ENCODE measurements at regions not wholly inside any gene's neighbourhood (a gene's known extent, or its start where the extent isn't known, plus 50 kb on each side); places are given as distances from the start of the nearest gene placed in this dataset.

GRCh38 chr21:28090546-28090945 lies 902.1 kb downstream of the LTN1 start:
- Mint-ChIP-seq H3K9me3 (ENCODE audit: unreplicated experiment) (peaks cover 7% of the 10 kb centered on the region), H3K36me3 (ENCODE audit: insufficient read depth, unreplicated experiment) (no peaks in the 10 kb centered on the region), H3K4me3 (ENCODE audit: unreplicated experiment) (peak overlapping the region; percentile 82), H3K4me1 (ENCODE audit: low read depth, unreplicated experiment) (peaks cover 9% of the 10 kb centered on the region), H3K27me3 (ENCODE audit: insufficient read depth, unreplicated experiment) (no peaks in the 10 kb centered on the region), H3K27ac (ENCODE audit: unreplicated experiment) (peak overlapping the region; percentile 94)
- H3K4me3 ChIP-seq (ENCODE audit: low read depth, low read length), result peak overlapping the region; percentile 29
- CTCF ChIA-PET, result interaction anchor here (0.9 to 1.8 kb wide), 4 partner anchors 23 to 655 kb away, joined by 3 to 7 read pairs (median 5); no protein-coding TSS in a partner anchor
- no peak for DNase-seq
- no peaks in the 10 kb centered on the region for H3K27me3 ChIP-seq (replicated peaks; ENCODE audit: control insufficient read depth, insufficient read depth, low read length)
- TF ChIP-seq CTCF (IDR thresholded peaks at IDR 0.05; ENCODE audit: insufficient read depth in 1 of 2, low read depth in 1 of 2, low read length in 1 of 2, severe bottlenecking in 1 of 2, unreplicated experiment in 1 of 2), result no peak
- no peaks in the 10 kb centered on the region for H3K36me3 ChIP-seq (ENCODE audit: control insufficient read depth, insufficient read depth, low read length)
- POLR2A ChIA-PET, result no interaction called here
- intact Hi-C loops (cut with micrococcal nuclease; ENCODE audit: unreplicated experiment), result loop anchor here (1.0 to 10.0 kb wide), 6 partner anchors 16 to 654 kb away; no protein-coding TSS in a partner anchor
- H3K9me3 ChIP-seq, result no peaks in the 10 kb centered on the region
- no TSS peak for BruUV-seq (replicated peaks)
- peaks cover 20% of the 10 kb centered on the region for H3K4me1 ChIP-seq

- ChIA-PET POLR2A (no interaction called here), CTCF (interaction anchor here (0.9 to 1.8 kb wide), 5 partner anchors 22 to 656 kb away, joined by 3 to 7 read pairs (median 4); no protein-coding TSS in a partner anchor)
- peak in 1 of 2 experiments; percentile 31 for TF ChIP-seq CTCF (IDR thresholded peaks at IDR 0.05; ENCODE audit: insufficient read depth in 1 of 2, low read depth in 1 of 2, low read length in 1 of 2, severe bottlenecking in 1 of 2, unreplicated experiment in 1 of 2)
- peaks cover 9% of the 10 kb centered on the region for H3K4me1 Mint-ChIP-seq (ENCODE audit: low read depth, unreplicated experiment)
- H3K4me3 Mint-ChIP-seq (ENCODE audit: unreplicated experiment), result peak overlapping the region; percentile 82
- Histone ChIP-seq H3K27me3 (replicated peaks; ENCODE audit: control insufficient read depth, insufficient read depth, low read length) (no peaks in the 10 kb centered on the region), H3K9me3 (no peaks in the 10 kb centered on the region), H3K4me3 (ENCODE audit: low read depth, low read length) (peak overlapping the region; percentile 29), H3K4me1 (peaks cover 20% of the 10 kb centered on the region), H3K36me3 (ENCODE audit: control insufficient read depth, insufficient read depth, low read length) (no peaks in the 10 kb centered on the region)
- intact Hi-C loops (cut with micrococcal nuclease; ENCODE audit: unreplicated experiment), result loop anchor here (1.0 to 10.0 kb wide), 6 partner anchors 17 to 655 kb away; no protein-coding TSS in a partner anchor
- no TSS peak for BruUV-seq (replicated peaks)
- no peaks in the 10 kb centered on the region for H3K27me3 Mint-ChIP-seq (ENCODE audit: insufficient read depth, unreplicated experiment)
- peaks cover 7% of the 10 kb centered on the region for H3K9me3 Mint-ChIP-seq (ENCODE audit: unreplicated experiment)
- peak; percentile 59 to 83 for DNase-seq
- H3K36me3 Mint-ChIP-seq (ENCODE audit: insufficient read depth, unreplicated experiment), result no peaks in the 10 kb centered on the region
- H3K27ac Mint-ChIP-seq (ENCODE audit: unreplicated experiment), result peak overlapping the region; percentile 94
Observed at GRCh38 chr21:28089599-28090441, 902.9 kb downstream of the LTN1 start.

GRCh38 chr21:28086861-28087581 lies 905.7 kb downstream of the LTN1 start:
- Mint-ChIP-seq H3K27ac (ENCODE audit: unreplicated experiment) (no peak overlapping the region), H3K4me3 (ENCODE audit: unreplicated experiment) (no peak overlapping the region), H3K9me3 (ENCODE audit: unreplicated experiment) (peaks cover 18% of the 10 kb centered on the region), H3K4me1 (ENCODE audit: low read depth, unreplicated experiment) (peaks cover 18% of the 10 kb centered on the region), H3K36me3 (ENCODE audit: insufficient read depth, unreplicated experiment) (no peaks in the 10 kb centered on the region), H3K27me3 (ENCODE audit: insufficient read depth, unreplicated experiment) (no peaks in the 10 kb centered on the region)
- Histone ChIP-seq H3K4me3 (ENCODE audit: low read depth, low read length) (no peak overlapping the region), H3K9me3 (no peaks in the 10 kb centered on the region), H3K36me3 (ENCODE audit: control insufficient read depth, insufficient read depth, low read length) (no peaks in the 10 kb centered on the region), H3K4me1 (peaks cover 25% of the 10 kb centered on the region), H3K27me3 (replicated peaks; ENCODE audit: control insufficient read depth, insufficient read depth, low read length) (no peaks in the 10 kb centered on the region)
- intact Hi-C loops (cut with micrococcal nuclease; ENCODE audit: unreplicated experiment), result no loop called here
- BruUV-seq (replicated peaks), result no TSS peak
- ChIA-PET CTCF (no interaction called here), POLR2A (no interaction called here)
- DNase-seq, result no peak
- TF ChIP-seq CTCF (IDR thresholded peaks at IDR 0.05; ENCODE audit: insufficient read depth in 1 of 2, low read depth in 1 of 2, low read length in 1 of 2, severe bottlenecking in 1 of 2, unreplicated experiment in 1 of 2), result no peak

All from Caco-2 (cell line).